Inflammatory macrophage treated with lipopolysaccharide for 4 hours (primary cell): ENCODE measurements at regions not wholly inside any gene's neighbourhood (a gene's known extent, or its start where the extent isn't known, plus 50 kb on each side); places are given as distances from the start of the nearest gene placed in this dataset.
"Not testable (repeated sequence)": the region's sequence is repeated elsewhere in the genome, so short reads cannot be mapped to it uniquely, and the experiment has no call there.

Experiments used
- DNase-seq: peaks from one replicate; pipeline ENCODE4 v3.0.0-alpha.2; 2020

- DNase-seq = not testable (repeated sequence)
These were observed 106.0 kb upstream of the PODXL start for GRCh38 chr7:131662301-131662873.

- DNase-seq = no peak
These were observed 101.5 kb upstream of the PODXL start for GRCh38 chr7:131657881-131658280.

GRCh38 chr7:131656980-131657723, 100.7 kb upstream of the PODXL start:
- DNase-seq = no peak

- DNase-seq = no peak
These were observed 99.4 kb upstream of the PODXL start for GRCh38 chr7:131655866-131656265.

GRCh38 chr7:131655447-131655846, 99.0 kb upstream of the PODXL start:
- DNase-seq = no peak

- DNase-seq = peak; percentile 74
These were observed 98.4 kb upstream of the PODXL start for GRCh38 chr7:131654668-131655326.

- DNase-seq = no peak
These were observed 97.8 kb upstream of the PODXL start for GRCh38 chr7:131654249-131654558.

- DNase-seq = no peak
These were observed 97.2 kb upstream of the PODXL start for GRCh38 chr7:131653418-131654248.

GRCh38 chr7:131652934-131653333, 96.5 kb upstream of the PODXL start:
- DNase-seq = no peak

GRCh38 chr7:131652194-131652593, 95.8 kb upstream of the PODXL start:
- no peak for DNase-seq

- DNase-seq = no peak
These were observed 93.5 kb upstream of the PODXL start for GRCh38 chr7:131649879-131650278.

GRCh38 chr7:131649003-131649541, 92.6 kb upstream of the PODXL start:
- DNase-seq = no peak

GRCh38 chr7:131648491-131648890, 92.1 kb upstream of the PODXL start:
- DNase-seq = no peak

- DNase-seq = no peak
These were observed 89.8 kb upstream of the PODXL start for GRCh38 chr7:131646203-131646602.

- no peak for DNase-seq
These were observed 86.0 kb upstream of the PODXL start for GRCh38 chr7:131642429-131642828.

GRCh38 chr7:131640686-131641085, 84.3 kb upstream of the PODXL start:
- DNase-seq = no peak

- DNase-seq = no peak
These were observed 82.4 kb upstream of the PODXL start for GRCh38 chr7:131638641-131639430.

GRCh38 chr7:131637859-131638258, 81.4 kb upstream of the PODXL start:
- DNase-seq = no peak

- DNase-seq = no peak
These were observed 79.7 kb upstream of the PODXL start for GRCh38 chr7:131636092-131636491.

GRCh38 chr7:131634197-131634596, 77.8 kb upstream of the PODXL start:
- DNase-seq = not testable (repeated sequence)

- DNase-seq = peak; percentile 70
These were observed 77.0 kb upstream of the PODXL start for GRCh38 chr7:131633342-131633843.

- no peak for DNase-seq
These were observed 74.0 kb upstream of the PODXL start for GRCh38 chr7:131630427-131630826.
